Activated naive CD8-positive, alpha-beta T cell treated with anti-CD3 and anti-CD28 coated beads, Interleukin-2, amount 10 ng/mL, durations not matched to agents 7 days and 5 days (primary cell): ENCODE measurements at regions not wholly inside any gene's neighbourhood (a gene's known extent, or its start where the extent isn't known, plus 50 kb on each side); places are given as distances from the start of the nearest gene placed in this dataset.

Experiments used
- ATAC-seq: fragments of 150-1000 bp; cut with Tn5 transposase; one replicate; pipeline ENCODE4 v1.10.0; 2021; ENCODE audit warnings: low read depth, moderate library complexity
- POLR2A ChIA-PET: fragments of 350-600 bp; sonication (Branson Sonifier 250); formaldehyde crosslinking; loops from one replicate; lab custom pipeline; 2021; ENCODE audit warnings: antibody characterized with exemption; lab: Charles Lee
- DNase-seq: peaks from one replicate; pipeline ENCODE4 v3.0.0; 2021
- H3K27ac Mint-ChIP-seq: one replicate; pipeline ENCODE4 v1.8.0; 2022; ENCODE audit warnings: mild to moderate bottlenecking, mixed read lengths
- H3K27me3 Mint-ChIP-seq: one replicate; pipeline ENCODE4 v1.8.0; 2022; ENCODE audit warnings: mild to moderate bottlenecking, moderate library complexity, mixed read lengths
- H3K36me3 Mint-ChIP-seq: one replicate; pipeline ENCODE4 v1.8.0; 2021; ENCODE audit warnings: mild to moderate bottlenecking, mixed read lengths
- H3K4me1 Mint-ChIP-seq: one replicate; pipeline ENCODE4 v1.8.0; 2021; ENCODE audit warnings: mixed read lengths
- H3K4me3 Mint-ChIP-seq: one replicate; pipeline ENCODE4 v1.8.0; 2022; ENCODE audit warnings: mild to moderate bottlenecking, moderate library complexity, mixed read lengths
- H3K9me3 Mint-ChIP-seq: one replicate; pipeline ENCODE4 v1.8.0; 2021; ENCODE audit warnings: mixed read lengths

GRCh38 chr7:72524037-72524436 lies 111.9 kb upstream of the CALN1 start:
- DNase-seq (no peak), ATAC-seq (no peak)
- H3K27me3 Mint-ChIP-seq = no peaks in the 10 kb centered on the region
- H3K36me3 Mint-ChIP-seq = no peaks in the 10 kb centered on the region
- H3K27ac Mint-ChIP-seq = no peak overlapping the region
- POLR2A ChIA-PET = no interaction called here
- peaks cover 2% of the 10 kb centered on the region for H3K9me3 Mint-ChIP-seq
- no peaks in the 10 kb centered on the region for H3K4me1 Mint-ChIP-seq
- no peak overlapping the region for H3K4me3 Mint-ChIP-seq

DNA sequence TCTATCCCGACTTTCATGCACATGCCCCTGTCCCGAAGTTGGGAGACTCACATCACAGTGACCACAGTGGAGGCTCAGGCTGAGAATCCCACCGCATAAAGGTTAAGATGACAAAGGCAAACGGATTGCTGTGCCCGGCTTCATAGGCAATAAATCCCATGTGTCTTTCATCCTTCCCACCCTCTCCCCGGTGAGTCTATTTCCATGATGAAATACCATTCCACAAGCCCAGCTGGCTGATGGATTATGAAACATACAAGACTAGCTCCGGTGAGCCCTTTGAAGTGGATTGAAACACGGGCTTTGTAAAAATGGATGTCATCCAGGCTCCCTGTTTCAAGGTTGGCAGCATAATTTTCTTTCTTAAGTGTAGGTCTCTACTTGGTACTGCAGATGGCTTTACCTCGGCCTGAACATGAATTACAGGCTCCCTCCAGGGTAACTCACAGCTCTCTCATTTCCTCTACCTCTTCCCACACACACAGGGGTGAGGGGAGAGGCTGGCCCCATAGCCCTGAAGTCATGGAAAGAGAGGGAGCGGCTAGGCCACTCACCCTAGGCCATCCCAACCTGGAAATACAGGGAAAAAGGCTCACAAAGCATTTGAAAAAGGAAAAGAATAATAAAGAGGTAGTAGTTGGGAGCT lies 92.0 kb upstream of the CALN1 start:
- no peaks in the 10 kb centered on the region for H3K9me3 Mint-ChIP-seq
- H3K36me3 Mint-ChIP-seq = no peaks in the 10 kb centered on the region
- DNase-seq (no peak), ATAC-seq (no peak)
- no peak overlapping the region for H3K27ac Mint-ChIP-seq
- H3K4me1 Mint-ChIP-seq = no peaks in the 10 kb centered on the region
- H3K27me3 Mint-ChIP-seq = no peaks in the 10 kb centered on the region
- POLR2A ChIA-PET = no interaction called here
- no peak overlapping the region for H3K4me3 Mint-ChIP-seq

DNA sequence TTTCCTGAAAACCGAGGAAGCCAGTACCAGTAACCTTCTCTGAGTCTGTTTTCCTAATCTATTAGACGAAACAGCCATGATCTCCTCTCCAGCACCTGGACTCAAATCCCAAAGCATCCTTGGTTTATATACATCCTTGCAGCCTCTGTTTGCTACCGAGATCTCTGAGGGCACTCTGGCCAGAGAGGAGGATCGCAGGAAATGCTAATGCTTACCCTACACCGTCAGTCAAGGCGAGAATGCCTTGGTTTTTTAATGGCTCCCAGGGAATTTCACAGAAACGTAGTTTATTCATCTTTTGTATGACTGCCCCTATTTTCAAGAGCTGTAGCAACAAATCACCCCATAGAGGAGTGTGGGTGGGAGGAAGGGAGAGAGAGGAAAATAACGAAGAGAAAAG lies 91.5 kb upstream of the CALN1 start:
- no peaks in the 10 kb centered on the region for H3K27me3 Mint-ChIP-seq
- POLR2A ChIA-PET = no interaction called here
- ATAC-seq (no peak), DNase-seq (no peak)
- H3K27ac Mint-ChIP-seq = no peak overlapping the region
- H3K4me3 Mint-ChIP-seq = no peak overlapping the region
- no peaks in the 10 kb centered on the region for H3K4me1 Mint-ChIP-seq
- no peaks in the 10 kb centered on the region for H3K9me3 Mint-ChIP-seq
- H3K36me3 Mint-ChIP-seq = no peaks in the 10 kb centered on the region

DNA sequence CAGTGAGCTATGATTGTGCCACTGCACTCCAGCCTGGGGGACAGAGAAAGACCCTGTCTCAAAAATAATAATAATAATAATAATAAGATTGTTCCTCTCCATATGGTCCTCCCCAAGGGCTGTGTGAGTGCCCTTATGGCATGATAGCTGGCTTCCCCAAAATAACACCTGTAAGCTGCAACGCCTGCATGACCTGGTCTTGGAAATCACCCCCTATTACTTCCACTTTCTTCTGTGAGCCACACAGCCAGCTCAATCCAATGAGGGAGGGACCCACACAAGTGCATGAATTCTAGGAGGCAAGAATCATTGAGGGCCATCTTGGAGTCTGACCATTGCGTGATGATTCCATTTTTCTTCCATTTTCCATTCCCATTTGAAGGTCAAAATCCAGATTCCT lies 82.7 kb upstream of the CALN1 start:
- no peak for ATAC-seq
- Mint-ChIP-seq H3K27me3 (no peaks in the 10 kb centered on the region), H3K27ac (no peak overlapping the region), H3K4me1 (no peaks in the 10 kb centered on the region), H3K9me3 (peaks cover 6% of the 10 kb centered on the region), H3K36me3 (no peaks in the 10 kb centered on the region), H3K4me3 (no peak overlapping the region)
- DNase-seq = no peak
- POLR2A ChIA-PET = no interaction called here

- no peaks in the 10 kb centered on the region for H3K4me1 Mint-ChIP-seq
- H3K9me3 Mint-ChIP-seq = peaks cover 6% of the 10 kb centered on the region
- no peaks in the 10 kb centered on the region for H3K27me3 Mint-ChIP-seq
- H3K4me3 Mint-ChIP-seq = no peak overlapping the region
- ATAC-seq (no peak), DNase-seq (peak; percentile 44)
- no peaks in the 10 kb centered on the region for H3K36me3 Mint-ChIP-seq
- no peak overlapping the region for H3K27ac Mint-ChIP-seq
- POLR2A ChIA-PET = no interaction called here
These were observed 81.9 kb upstream of the CALN1 start for GRCh38 chr7:72493850-72494661.

- Mint-ChIP-seq H3K27ac (no peak overlapping the region), H3K9me3 (peaks cover 6% of the 10 kb centered on the region), H3K27me3 (no peaks in the 10 kb centered on the region), H3K36me3 (no peaks in the 10 kb centered on the region), H3K4me3 (no peak overlapping the region), H3K4me1 (no peaks in the 10 kb centered on the region)
- POLR2A ChIA-PET = no interaction called here
- DNase-seq = no peak
- ATAC-seq = no peak
These were observed 80.4 kb upstream of the CALN1 start for GRCh38 chr7:72492461-72493065.

DNA sequence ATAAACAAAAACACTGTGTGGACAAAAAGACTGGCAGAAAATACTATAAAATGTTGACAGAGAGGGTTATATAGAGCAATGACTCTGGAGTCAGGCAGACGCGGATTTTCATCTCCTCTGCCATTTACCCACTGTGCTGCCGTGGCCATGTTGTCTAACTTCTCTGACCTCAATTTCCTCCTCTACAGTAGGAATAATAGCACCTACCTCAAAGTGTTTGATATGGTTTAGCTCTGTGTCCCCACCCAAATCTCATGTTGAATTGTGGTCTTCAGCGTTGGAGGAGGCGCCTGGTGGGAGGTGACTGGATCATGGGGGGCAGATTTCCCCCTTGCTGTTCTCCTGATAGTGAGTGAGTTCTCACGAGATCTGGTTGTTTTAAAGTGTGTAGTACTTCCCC lies 78.2 kb upstream of the CALN1 start:
- Mint-ChIP-seq H3K4me3 (no peak overlapping the region), H3K36me3 (no peaks in the 10 kb centered on the region), H3K27ac (no peak overlapping the region), H3K27me3 (no peaks in the 10 kb centered on the region), H3K4me1 (no peaks in the 10 kb centered on the region), H3K9me3 (peaks cover 6% of the 10 kb centered on the region)
- POLR2A ChIA-PET = no interaction called here
- ATAC-seq (no peak), DNase-seq (no peak)

- Mint-ChIP-seq H3K4me1 (no peaks in the 10 kb centered on the region), H3K4me3 (no peak overlapping the region), H3K36me3 (no peaks in the 10 kb centered on the region), H3K27me3 (peaks cover 6% of the 10 kb centered on the region), H3K27ac (no peak overlapping the region), H3K9me3 (no peaks in the 10 kb centered on the region)
- ATAC-seq = no peak
- POLR2A ChIA-PET = no interaction called here
- DNase-seq = no peak
These were observed 69.8 kb upstream of the CALN1 start for GRCh38 chr7:72481934-72482333.

DNA sequence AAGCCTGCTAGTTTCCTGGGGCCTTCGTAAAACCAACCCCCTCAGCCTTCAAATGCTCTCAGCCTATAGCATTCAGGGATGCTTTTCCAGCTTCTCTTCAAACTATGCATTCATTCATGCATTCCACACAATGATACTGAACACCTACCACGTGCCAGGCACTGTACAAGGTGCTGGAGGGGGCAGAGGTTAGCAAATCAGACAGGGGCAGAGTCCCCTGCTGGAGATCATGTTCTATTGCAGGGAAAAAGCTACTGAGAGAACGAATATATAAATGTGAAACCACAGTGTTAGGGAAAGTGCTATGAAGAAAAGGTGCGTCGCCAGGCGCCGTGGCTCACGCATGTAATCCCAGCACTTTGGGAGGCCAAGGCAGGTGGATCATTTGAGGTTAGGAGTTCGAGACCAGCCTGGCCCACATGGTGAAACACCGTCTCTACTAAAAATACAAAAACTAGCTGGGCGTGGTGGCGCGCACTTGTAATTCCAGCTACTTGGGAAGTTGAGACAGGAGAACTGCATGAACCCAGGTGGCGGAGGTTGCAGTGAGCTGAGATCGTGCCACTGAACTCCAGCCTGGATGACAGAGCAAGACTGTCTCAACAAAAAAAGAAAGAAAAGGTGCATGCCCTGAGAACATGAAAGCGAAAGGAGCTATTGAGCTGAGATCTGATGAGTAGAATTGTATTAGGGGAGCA lies 64.6 kb upstream of the CALN1 start:
- no peak for ATAC-seq
- no peaks in the 10 kb centered on the region for H3K4me1 Mint-ChIP-seq
- no peak overlapping the region for H3K4me3 Mint-ChIP-seq
- no peak overlapping the region for H3K27ac Mint-ChIP-seq
- H3K9me3 Mint-ChIP-seq = no peaks in the 10 kb centered on the region
- DNase-seq = no peak
- POLR2A ChIA-PET = no interaction called here
- peaks cover 2% of the 10 kb centered on the region for H3K27me3 Mint-ChIP-seq
- H3K36me3 Mint-ChIP-seq = no peaks in the 10 kb centered on the region

GRCh38 chr7:72467237-72467636 lies 55.1 kb upstream of the CALN1 start:
- Mint-ChIP-seq H3K9me3 (peaks cover 2% of the 10 kb centered on the region), H3K27me3 (no peaks in the 10 kb centered on the region), H3K4me3 (no peak overlapping the region), H3K27ac (no peak overlapping the region), H3K4me1 (no peaks in the 10 kb centered on the region), H3K36me3 (no peaks in the 10 kb centered on the region)
- DNase-seq = no peak
- ATAC-seq = no peak
- POLR2A ChIA-PET = no interaction called here

DNA sequence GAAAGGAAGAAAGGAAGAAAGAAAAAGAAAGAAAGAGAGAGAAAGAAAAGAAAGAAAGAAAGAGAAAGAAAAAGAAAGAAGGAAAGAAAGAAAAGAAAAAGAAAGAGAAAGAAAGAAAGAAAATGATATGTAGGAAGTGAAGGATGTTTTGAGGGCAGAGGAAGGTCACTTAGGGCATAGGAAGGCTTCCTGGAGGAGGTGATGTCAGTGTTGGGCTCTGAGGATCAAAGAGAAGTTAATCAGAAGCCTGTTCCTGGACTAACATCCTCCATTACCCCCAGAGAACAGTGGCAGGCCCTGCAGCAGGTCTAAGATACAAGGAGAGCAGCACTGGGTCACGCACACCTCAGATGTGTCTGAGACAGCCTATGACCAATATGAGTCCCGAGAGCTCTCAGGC lies 54.7 kb upstream of the CALN1 start:
- Mint-ChIP-seq H3K9me3 (peaks cover 2% of the 10 kb centered on the region), H3K36me3 (no peaks in the 10 kb centered on the region), H3K4me3 (no peak overlapping the region), H3K27me3 (no peaks in the 10 kb centered on the region), H3K4me1 (no peaks in the 10 kb centered on the region), H3K27ac (no peak overlapping the region)
- DNase-seq (no peak), ATAC-seq (no peak)
- POLR2A ChIA-PET = no interaction called here

- H3K27ac Mint-ChIP-seq = no peak overlapping the region
- POLR2A ChIA-PET = no interaction called here
These were observed 53.4 kb upstream of the CALN1 start for GRCh38 chr7:72465521-72465920.

DNA sequence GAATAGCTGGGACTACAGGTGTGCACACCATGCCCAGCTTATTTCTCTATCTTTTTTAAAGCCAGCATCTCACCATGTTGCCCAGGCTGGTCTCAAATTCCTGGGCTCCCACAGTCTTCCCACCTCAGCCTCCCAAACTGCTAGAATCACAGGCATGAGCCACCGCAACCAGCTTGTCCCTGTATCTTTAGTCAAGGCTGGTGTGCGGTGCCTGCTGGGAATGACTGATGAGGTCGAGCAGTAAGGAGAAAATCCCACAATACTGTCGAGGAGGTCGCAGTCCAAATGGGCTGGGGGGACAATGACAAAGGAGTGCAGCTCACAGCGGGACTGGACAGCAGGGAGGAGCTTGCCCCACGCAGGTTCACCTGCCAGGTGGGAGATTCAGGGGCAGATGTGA lies 50.2 kb upstream of the CALN1 start:
- no peak for ATAC-seq
- Mint-ChIP-seq H3K4me1 (no peaks in the 10 kb centered on the region), H3K36me3 (no peaks in the 10 kb centered on the region), H3K9me3 (peaks cover 1% of the 10 kb centered on the region), H3K27ac (no peak overlapping the region), H3K4me3 (no peak overlapping the region), H3K27me3 (no peaks in the 10 kb centered on the region)
- DNase-seq = no peak
- POLR2A ChIA-PET = no interaction called here

More at GRCh38 chr7:72465521-72465920, 53.4 kb upstream of the CALN1 start:
- ATAC-seq = no peak
- Mint-ChIP-seq H3K4me3 (no peak overlapping the region), H3K9me3 (peaks cover 3% of the 10 kb centered on the region), H3K4me1 (no peaks in the 10 kb centered on the region), H3K36me3 (no peaks in the 10 kb centered on the region), H3K27me3 (no peaks in the 10 kb centered on the region)
- DNase-seq = no peak
